Spleen (tissue), 7 donors: ENCODE measurements at regions not wholly inside any gene's neighbourhood (a gene's known extent, or its start where the extent isn't known, plus 50 kb on each side); places are given as distances from the start of the nearest gene placed in this dataset.

Experiments used
- POLR2A ChIP-seq, 3 donors: fragments of 450-650 bp; IDR thresholded peaks; one replicate each; pipeline ENCODE4 v1.5.1; 2017; ENCODE audit warnings: antibody characterized with exemption in 3 of 3, mild to moderate bottlenecking in 1 of 3
- POLR2AphosphoS5 ChIP-seq, 3 donors: sonication (generic); formaldehyde crosslinking; IDR thresholded peaks; one replicate each; pipeline ENCODE4 v1.5.1; 2017; ENCODE audit warnings: antibody characterized with exemption in 3 of 3
- TF ChIP-seq, protein P1 (sequence below), 11 experiments: fragments of 200-600 bp in 7 of 11; fragments of 450-650 bp in 4 of 11; sonication (generic) in 4 of 11; IDR thresholded peaks in 8 of 11; conservative IDR thresholded peaks in 3 of 11; 1 replicate in 7 of 11; 2 replicates in 4 of 11; pipeline versions ENCODE4 v1.4.0 to v1.8.0; 2016 to 2021; ENCODE audit warnings: antibody characterized with exemption in 11 of 11, inconsistent platforms in 4 of 11, mild to moderate bottlenecking in 1 of 11
- donor health status: DM: no; HTN: no; CAD: no; lungs with moderate emphysema.
- donor health status: DM: no; HTN: no; CAD: no.
- donor health status: DM: no; HTN: no; CAD: no.

DNA sequence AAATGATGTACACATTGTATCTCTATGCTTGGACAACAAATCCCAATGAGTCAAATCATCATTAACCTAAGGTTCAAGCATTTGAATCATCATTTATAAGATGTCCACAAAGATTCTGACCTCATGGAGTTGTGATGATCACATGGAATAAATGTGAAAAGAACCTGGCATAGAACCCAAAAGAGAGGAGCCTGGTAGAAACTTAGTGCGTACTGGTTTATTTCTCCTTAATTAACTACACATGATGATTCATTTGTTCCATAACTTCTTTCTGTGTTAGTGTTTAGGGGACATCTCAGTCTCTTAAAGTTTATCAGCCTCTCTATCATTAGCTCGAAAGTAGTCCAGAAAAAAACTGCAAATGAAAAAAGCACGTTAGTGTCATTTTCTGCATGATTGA lies 411.6 kb downstream of the BRINP1 start:
- no peak for TF ChIP-seq POLR2A (IDR thresholded peaks at IDR 0.05)
- TF ChIP-seq, protein P1, sequence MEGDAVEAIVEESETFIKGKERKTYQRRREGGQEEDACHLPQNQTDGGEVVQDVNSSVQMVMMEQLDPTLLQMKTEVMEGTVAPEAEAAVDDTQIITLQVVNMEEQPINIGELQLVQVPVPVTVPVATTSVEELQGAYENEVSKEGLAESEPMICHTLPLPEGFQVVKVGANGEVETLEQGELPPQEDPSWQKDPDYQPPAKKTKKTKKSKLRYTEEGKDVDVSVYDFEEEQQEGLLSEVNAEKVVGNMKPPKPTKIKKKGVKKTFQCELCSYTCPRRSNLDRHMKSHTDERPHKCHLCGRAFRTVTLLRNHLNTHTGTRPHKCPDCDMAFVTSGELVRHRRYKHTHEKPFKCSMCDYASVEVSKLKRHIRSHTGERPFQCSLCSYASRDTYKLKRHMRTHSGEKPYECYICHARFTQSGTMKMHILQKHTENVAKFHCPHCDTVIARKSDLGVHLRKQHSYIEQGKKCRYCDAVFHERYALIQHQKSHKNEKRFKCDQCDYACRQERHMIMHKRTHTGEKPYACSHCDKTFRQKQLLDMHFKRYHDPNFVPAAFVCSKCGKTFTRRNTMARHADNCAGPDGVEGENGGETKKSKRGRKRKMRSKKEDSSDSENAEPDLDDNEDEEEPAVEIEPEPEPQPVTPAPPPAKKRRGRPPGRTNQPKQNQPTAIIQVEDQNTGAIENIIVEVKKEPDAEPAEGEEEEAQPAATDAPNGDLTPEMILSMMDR (IDR thresholded peaks at IDR 0.05 in 8 of 11, conservative IDR thresholded peaks at IDR 0.05 in 3 of 11), result no peak
- TF ChIP-seq POLR2AphosphoS5 (IDR thresholded peaks at IDR 0.05), result no peak
